Testis (tissue), 2 donors: ENCODE measurements at regions not wholly inside any gene's neighbourhood (a gene's known extent, or its start where the extent isn't known, plus 50 kb on each side); places are given as distances from the start of the nearest gene placed in this dataset.

Experiments
- DNase-seq: peaks from one replicate; pipeline ENCODE4 v3.0.0-alpha.2; 2019
- H3K27ac ChIP-seq, 2 donors: fragments of 200-600 bp; sonication (generic); one replicate each; pipeline ENCODE4 v1.5.1; 2019
- H3K27me3 ChIP-seq: fragments of 200-600 bp; sonication (generic); one replicate; pipeline ENCODE4 v1.5.1; 2019
- H3K36me3 ChIP-seq: fragments of 200-600 bp; sonication (generic); one replicate; pipeline ENCODE4 v1.5.1; 2017; ENCODE audit warnings: low read depth; ENCODE audit errors: missing control alignments
- H3K4me1 ChIP-seq: fragments of 200-600 bp; sonication (generic); one replicate; pipeline ENCODE4 v1.5.1; 2019
- H3K4me3 ChIP-seq, 2 donors: fragments of 200-600 bp; sonication (generic); one replicate each; pipeline ENCODE4 v1.5.1; 2017 to 2019
- H3K9me3 ChIP-seq: fragments of 200-600 bp; sonication (generic); one replicate; pipeline ENCODE4 v1.5.1; 2017
- CTCF ChIP-seq, 3 experiments: fragments of 450-650 bp in 2 of 3; fragments of 200-600 bp in 1 of 3; sonication (generic) in 1 of 3; IDR thresholded peaks; one replicate each; pipeline ENCODE4 v1.5.1; 2016 to 2019; ENCODE audit warnings: antibody characterized with exemption in 3 of 3, mild to moderate bottlenecking in 2 of 3, moderate library complexity in 1 of 3
- POLR2A ChIP-seq: fragments of 450-650 bp; IDR thresholded peaks from one replicate; pipeline ENCODE4 v1.6.1; 2017; ENCODE audit warnings: antibody characterized with exemption, mild to moderate bottlenecking, moderate library complexity
- WGBS, 2 donors: methylation state at CpG; one replicate each; pipeline ENCODE4 v1.1.5; 2018; 5-methylcytosine and 5-hydroxymethylcytosine counted together
- intact Hi-C: fragments of 100-400 bp; cut with DNase I; formaldehyde crosslinking; loops from one replicate; pipeline ENCODE4 v1.15.1; 2023; ENCODE audit warnings: low total_unique reads

GRCh38 chr6:90788781-90789180 lies 201.9 kb upstream of the MAP3K7 start:
- intact Hi-C loops: no loop called here

GRCh38 chr6:90787446-90787845 lies 200.6 kb upstream of the MAP3K7 start:
- H3K27me3 ChIP-seq: no peaks in the 10 kb centered on the region
- no peak for TF ChIP-seq POLR2A
- no peak for TF ChIP-seq CTCF (IDR thresholded peaks at IDR 0.05)
- intact Hi-C loops: no loop called here
- H3K36me3 ChIP-seq: no peaks in the 10 kb centered on the region
- no peaks in the 10 kb centered on the region for H3K9me3 ChIP-seq
- no peak overlapping the region for H3K4me3 ChIP-seq
- no peak overlapping the region for H3K27ac ChIP-seq
- no peaks in the 10 kb centered on the region for H3K4me1 ChIP-seq
- 64 to 78% methylated on average over 3 of the region's 3 CpGs for WGBS, 2 donors
- DNase-seq: no peak

More at GRCh38 chr6:90788781-90789180, 201.9 kb upstream of the MAP3K7 start:
- WGBS, 2 donors: 85 to 90% methylated on average over 4 of the region's 4 CpGs
- no peaks in the 10 kb centered on the region for H3K36me3 ChIP-seq
- H3K27ac ChIP-seq: no peak overlapping the region
- H3K27me3 ChIP-seq: no peaks in the 10 kb centered on the region
- H3K4me3 ChIP-seq: no peak overlapping the region
- no peak for DNase-seq
- H3K4me1 ChIP-seq: no peaks in the 10 kb centered on the region
- TF ChIP-seq POLR2A (no peak), CTCF (IDR thresholded peaks at IDR 0.05) (no peak)
- no peaks in the 10 kb centered on the region for H3K9me3 ChIP-seq

- no peak overlapping the region for H3K27ac ChIP-seq
Observed at GRCh38 chr6:90780778-90781177, 193.9 kb upstream of the MAP3K7 start.

GRCh38 chr6:90780141-90780540 lies 193.3 kb upstream of the MAP3K7 start:
- WGBS, 2 donors: 74 to 81% methylated on average over 1 of the region's 1 CpG
- H3K4me3 ChIP-seq: no peak overlapping the region
- H3K27ac ChIP-seq: no peak overlapping the region
- H3K36me3 ChIP-seq: no peaks in the 10 kb centered on the region
- intact Hi-C loops: no loop called here
- no peak for DNase-seq
- no peaks in the 10 kb centered on the region for H3K4me1 ChIP-seq
- TF ChIP-seq CTCF (IDR thresholded peaks at IDR 0.05) (no peak), POLR2A (no peak)
- H3K27me3 ChIP-seq: no peaks in the 10 kb centered on the region
- no peaks in the 10 kb centered on the region for H3K9me3 ChIP-seq

More at GRCh38 chr6:90780778-90781177, 193.9 kb upstream of the MAP3K7 start:
- H3K4me1 ChIP-seq: no peaks in the 10 kb centered on the region
- WGBS, 2 donors: 92 to 93% methylated on average over 3 of the region's 3 CpGs
- H3K36me3 ChIP-seq: no peaks in the 10 kb centered on the region
- DNase-seq: no peak
- TF ChIP-seq CTCF (IDR thresholded peaks at IDR 0.05): no peak
- no peak for TF ChIP-seq POLR2A
- no peak overlapping the region for H3K4me3 ChIP-seq
- H3K27me3 ChIP-seq: no peaks in the 10 kb centered on the region
- intact Hi-C loops: no loop called here
- no peaks in the 10 kb centered on the region for H3K9me3 ChIP-seq

- DNase-seq: no peak
- WGBS, 2 donors: 91 to 95% methylated on average over 5 of the region's 5 CpGs
- Histone ChIP-seq H3K4me3 (no peak overlapping the region), H3K9me3 (no peaks in the 10 kb centered on the region), H3K27ac (no peak overlapping the region), H3K36me3 (no peaks in the 10 kb centered on the region), H3K27me3 (no peaks in the 10 kb centered on the region), H3K4me1 (no peaks in the 10 kb centered on the region)
- TF ChIP-seq CTCF (IDR thresholded peaks at IDR 0.05): no peak
- no peak for TF ChIP-seq POLR2A
- intact Hi-C loops: no loop called here
Observed at GRCh38 chr6:90778417-90779203, 191.7 kb upstream of the MAP3K7 start.
